AG04450 (cell line): ENCODE measurements at regions not wholly inside any gene's neighbourhood (a gene's known extent, or its start where the extent isn't known, plus 50 kb on each side); places are given as distances from the start of the nearest gene placed in this dataset.
"Not testable (repeated sequence)": the region's sequence is repeated elsewhere in the genome, so short reads cannot be mapped to it uniquely, and the experiment has no call there.

Source experiments
- CTCF ChIA-PET: fragments of 300-600, 350-600 bp; formaldehyde crosslinking; extraction: SDS; loops from one replicate; lab custom pipeline; 2022; ENCODE audit warnings: antibody characterized with exemption, inconsistent platforms; lab: Charles Lee
- POLR2A ChIA-PET: fragments of 350-600 bp; formaldehyde crosslinking; extraction: SDS; loops from one replicate; lab custom pipeline; 2021; ENCODE audit warnings: antibody characterized with exemption, inconsistent platforms; lab: Yijun Ruan, JAX
- DNase-seq: peaks from one replicate; pipeline ENCODE4 v3.0.0-alpha.2; 2011; ENCODE audit warnings: low read depth, low spot score
- H3K27ac ChIP-seq: one replicate; pipeline ENCODE4 v1.5.1; 2012; ENCODE audit warnings: low read depth, low read length, control low read depth
- H3K27me3 ChIP-seq: one replicate; pipeline ENCODE4 v1.6.0; 2012; ENCODE audit warnings: low read length; ENCODE audit not compliant: control insufficient read depth, insufficient read depth
- H3K4me3 ChIP-seq: 2 replicates; pipeline ENCODE4 v1.5.1; 2011; ENCODE audit warnings: mild to moderate bottlenecking, low read depth, low read length, control low read depth
- H3K9me3 ChIP-seq: 2 replicates; pipeline ENCODE4 v1.5.1; 2012; ENCODE audit warnings: low read length; ENCODE audit not compliant: control insufficient read depth, insufficient read depth
- CTCF ChIP-seq: IDR thresholded peaks from 2 replicates; pipeline ENCODE4 v1.5.1; 2011; ENCODE audit warnings: low read depth, low read length, control low read depth, inconsistent platforms

DNA sequence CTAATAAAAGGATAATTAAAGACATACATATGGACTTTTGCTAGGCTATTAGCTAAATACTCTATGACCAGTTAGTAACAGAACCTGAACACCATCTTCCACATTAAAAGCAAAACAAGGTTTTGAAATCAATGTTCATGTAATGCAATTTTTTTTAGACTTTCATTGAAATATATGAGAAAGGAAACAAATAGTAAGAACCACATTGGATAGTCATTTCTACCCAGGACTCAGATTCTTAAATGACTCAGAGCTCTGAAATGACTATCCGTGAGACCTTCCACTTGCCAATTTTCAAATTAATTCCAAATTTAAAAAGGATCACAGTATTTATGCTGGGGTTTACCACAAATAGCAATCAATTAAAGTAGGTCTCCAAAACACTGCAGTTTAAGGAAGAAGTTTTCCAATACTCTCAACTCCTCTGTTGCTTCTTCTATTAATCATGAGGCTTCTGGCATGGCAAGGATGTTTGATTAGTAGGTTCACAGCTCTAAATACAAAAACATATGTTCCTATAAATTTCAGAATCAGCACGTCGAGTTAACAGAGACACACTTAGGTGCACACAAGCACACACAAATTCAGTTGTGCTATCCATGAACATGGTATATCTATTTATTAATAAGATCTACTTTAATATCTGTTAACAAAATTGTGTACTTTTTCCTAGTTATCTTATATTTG lies 841.0 kb downstream of the RNF144A start:
- Histone ChIP-seq H3K27ac (no peak overlapping the region), H3K9me3 (no peaks in the 10 kb centered on the region), H3K4me3 (no peak overlapping the region), H3K27me3 (no peaks in the 10 kb centered on the region)
- POLR2A ChIA-PET, result no interaction called here
- DNase-seq, result no peak
- no peak for TF ChIP-seq CTCF
- CTCF ChIA-PET, result no interaction called here

DNA sequence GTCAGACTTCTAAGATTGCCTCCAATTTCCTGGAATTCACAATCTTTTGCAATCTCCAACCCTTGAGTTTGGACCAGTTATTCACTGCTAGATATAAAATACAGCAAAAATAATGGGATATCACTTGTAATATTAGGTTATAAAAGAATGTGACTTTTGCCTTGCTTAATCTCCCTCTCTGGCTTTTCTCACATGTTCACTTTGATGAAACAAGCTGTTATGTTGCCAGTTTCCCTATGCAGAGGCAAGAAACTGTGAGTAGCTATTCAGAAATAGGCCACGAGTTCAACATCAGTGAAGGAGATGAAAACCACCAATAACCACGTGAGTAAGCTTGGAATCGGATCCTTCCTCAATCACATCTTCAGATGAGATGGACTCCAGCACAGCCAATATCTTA lies 842.7 kb downstream of the RNF144A start:
- no peak for DNase-seq
- ChIA-PET POLR2A (no interaction called here), CTCF (no interaction called here)
- TF ChIP-seq CTCF, result no peak
- Histone ChIP-seq H3K9me3 (0 out of 2 replicates have a peak, but pooled peaks cover 3% of the 10 kb centered on the region), H3K4me3 (no peak overlapping the region), H3K27me3 (no peaks in the 10 kb centered on the region), H3K27ac (no peak overlapping the region)

GRCh38 chr2:7763418-7763817 lies 846.2 kb downstream of the RNF144A start:
- CTCF ChIA-PET, DNase-seq, H3K27me3 ChIP-seq, H3K9me3 ChIP-seq, POLR2A ChIA-PET, H3K4me3 ChIP-seq, H3K27ac ChIP-seq: not testable (repeated sequence)

GRCh38 chr2:7765236-7765635 lies 848.0 kb downstream of the RNF144A start:
- no peak overlapping the region for H3K4me3 ChIP-seq
- ChIA-PET CTCF (no interaction called here), POLR2A (no interaction called here)
- no peaks in the 10 kb centered on the region for H3K27me3 ChIP-seq
- TF ChIP-seq CTCF, result no peak
- peaks cover 10% of the 10 kb centered on the region; the same call in 1 of the 2 replicates for H3K9me3 ChIP-seq
- H3K27ac ChIP-seq, result no peak overlapping the region
- no peak for DNase-seq

GRCh38 chr2:7766088-7766722 lies 849.0 kb downstream of the RNF144A start:
- no peak overlapping the region for H3K27ac ChIP-seq
- POLR2A ChIA-PET, result no interaction called here
- H3K27me3 ChIP-seq, result no peaks in the 10 kb centered on the region
- no peak overlapping the region for H3K4me3 ChIP-seq
- no peak for TF ChIP-seq CTCF
- peaks cover 10% of the 10 kb centered on the region; the same call in 1 of the 2 replicates for H3K9me3 ChIP-seq
- no peak for DNase-seq
- CTCF ChIA-PET, result no interaction called here
